Cardiac fibroblast (primary cell): ENCODE measurements at regions not wholly inside any gene's neighbourhood (a gene's known extent, or its start where the extent isn't known, plus 50 kb on each side); places are given as distances from the start of the nearest gene placed in this dataset.

Experiments
- DNase-seq, 2 donors: peaks; one replicate each; pipeline versions ENCODE4 v3.0.0 to v3.0.0-alpha.2; 2010; ENCODE audit warnings: low read depth in 2 of 2
- H3K4me3 ChIP-seq, 2 donors: replicated peaks in 1 of 2; 1 replicate in 1 of 2; 2 replicates in 1 of 2; pipeline ENCODE4 v1.5.1; 2011; ENCODE audit warnings: low read depth in 2 of 2, low read length in 2 of 2, mild to moderate bottlenecking in 2 of 2, moderate library complexity in 1 of 2
- TF ChIP-seq, protein P1 (sequence below): IDR thresholded peaks from one replicate; pipeline ENCODE4 v1.5.1; 2011; ENCODE audit warnings: low read depth, mild to moderate bottlenecking, low read length, inconsistent platforms

DNA sequence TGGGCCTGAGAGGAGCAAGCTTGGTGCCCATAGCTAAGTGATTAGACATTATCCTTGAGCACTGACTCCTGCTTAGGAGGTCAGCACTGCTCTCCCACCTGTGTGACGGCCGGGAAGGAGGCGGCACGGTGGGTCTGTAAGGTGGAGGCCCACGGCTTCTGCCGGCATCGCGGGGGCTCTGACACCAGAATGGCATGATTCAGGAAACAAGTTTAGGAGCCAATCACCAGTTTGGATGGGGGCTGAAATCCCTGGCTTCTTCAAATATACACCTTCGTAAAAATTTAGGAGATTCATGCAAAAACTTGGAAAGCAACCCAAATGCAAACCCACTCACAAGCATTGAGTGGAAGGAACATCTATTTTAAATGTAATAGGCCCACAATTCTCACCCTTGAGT lies 307.3 kb upstream of the TSHZ3 start:
- no peak for DNase-seq
- TF ChIP-seq, protein P1, sequence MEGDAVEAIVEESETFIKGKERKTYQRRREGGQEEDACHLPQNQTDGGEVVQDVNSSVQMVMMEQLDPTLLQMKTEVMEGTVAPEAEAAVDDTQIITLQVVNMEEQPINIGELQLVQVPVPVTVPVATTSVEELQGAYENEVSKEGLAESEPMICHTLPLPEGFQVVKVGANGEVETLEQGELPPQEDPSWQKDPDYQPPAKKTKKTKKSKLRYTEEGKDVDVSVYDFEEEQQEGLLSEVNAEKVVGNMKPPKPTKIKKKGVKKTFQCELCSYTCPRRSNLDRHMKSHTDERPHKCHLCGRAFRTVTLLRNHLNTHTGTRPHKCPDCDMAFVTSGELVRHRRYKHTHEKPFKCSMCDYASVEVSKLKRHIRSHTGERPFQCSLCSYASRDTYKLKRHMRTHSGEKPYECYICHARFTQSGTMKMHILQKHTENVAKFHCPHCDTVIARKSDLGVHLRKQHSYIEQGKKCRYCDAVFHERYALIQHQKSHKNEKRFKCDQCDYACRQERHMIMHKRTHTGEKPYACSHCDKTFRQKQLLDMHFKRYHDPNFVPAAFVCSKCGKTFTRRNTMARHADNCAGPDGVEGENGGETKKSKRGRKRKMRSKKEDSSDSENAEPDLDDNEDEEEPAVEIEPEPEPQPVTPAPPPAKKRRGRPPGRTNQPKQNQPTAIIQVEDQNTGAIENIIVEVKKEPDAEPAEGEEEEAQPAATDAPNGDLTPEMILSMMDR, result no peak
- H3K4me3 ChIP-seq, result no peak overlapping the region

DNA sequence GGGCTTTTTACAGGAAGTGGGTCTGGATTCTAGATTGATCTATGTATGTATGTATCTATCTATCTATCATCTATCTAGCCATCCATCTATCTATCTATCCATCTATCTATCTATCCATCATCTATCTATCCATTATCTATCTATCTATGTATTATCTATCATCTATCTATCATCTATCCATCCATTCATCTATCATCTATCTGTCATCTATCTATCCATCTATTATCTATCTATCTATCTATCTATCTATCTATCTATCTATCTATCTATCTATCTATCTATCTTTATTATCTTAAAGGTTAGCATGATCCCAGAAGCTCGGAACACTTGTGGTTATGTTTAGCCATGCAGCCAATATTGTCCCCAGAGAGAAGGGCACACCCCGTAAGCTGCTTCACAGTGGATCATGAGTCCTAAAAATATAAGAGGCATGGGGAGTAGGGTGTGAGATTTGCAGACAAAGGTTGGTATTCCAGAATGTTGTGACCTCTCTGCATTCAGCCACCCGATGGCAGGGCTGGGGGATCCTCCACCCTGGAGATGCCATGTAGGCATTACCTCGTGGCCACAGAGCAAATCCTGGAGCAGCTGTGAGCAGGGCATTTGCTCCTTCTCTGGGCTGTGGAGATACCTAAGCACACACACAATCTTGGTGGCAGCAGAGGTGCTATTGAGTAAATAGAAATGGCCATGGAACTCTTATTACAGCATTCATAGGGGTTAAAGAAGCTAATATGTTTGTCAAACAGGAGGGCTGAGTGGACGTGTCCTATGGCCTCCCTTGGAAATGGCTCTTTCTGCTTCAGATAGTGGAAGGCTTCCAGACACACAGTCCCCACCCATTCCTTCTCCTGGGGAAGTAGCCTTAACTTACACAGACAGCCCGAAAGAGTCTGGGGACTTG lies 310.0 kb upstream of the TSHZ3 start:
- no peak for DNase-seq
- TF ChIP-seq, protein P1, result no peak
- H3K4me3 ChIP-seq, result no peak overlapping the region

DNA sequence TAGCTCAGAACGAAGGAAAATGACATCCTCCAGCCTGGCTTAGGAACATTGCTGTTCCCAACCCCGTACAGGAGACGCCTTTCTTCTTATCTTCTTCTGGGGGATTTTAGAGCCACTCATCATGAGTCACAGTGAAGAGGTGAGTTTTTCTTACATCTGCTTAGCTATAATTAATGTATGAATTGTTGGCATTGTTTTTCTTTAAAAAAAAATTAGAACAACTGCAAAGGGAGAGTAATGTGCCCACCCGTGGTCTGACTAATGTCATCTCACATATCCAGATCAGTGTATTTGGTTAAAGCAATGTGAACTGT lies 310.6 kb upstream of the TSHZ3 start:
- TF ChIP-seq, protein P1, result no peak
- no peak overlapping the region for H3K4me3 ChIP-seq
- DNase-seq, result no peak

DNA sequence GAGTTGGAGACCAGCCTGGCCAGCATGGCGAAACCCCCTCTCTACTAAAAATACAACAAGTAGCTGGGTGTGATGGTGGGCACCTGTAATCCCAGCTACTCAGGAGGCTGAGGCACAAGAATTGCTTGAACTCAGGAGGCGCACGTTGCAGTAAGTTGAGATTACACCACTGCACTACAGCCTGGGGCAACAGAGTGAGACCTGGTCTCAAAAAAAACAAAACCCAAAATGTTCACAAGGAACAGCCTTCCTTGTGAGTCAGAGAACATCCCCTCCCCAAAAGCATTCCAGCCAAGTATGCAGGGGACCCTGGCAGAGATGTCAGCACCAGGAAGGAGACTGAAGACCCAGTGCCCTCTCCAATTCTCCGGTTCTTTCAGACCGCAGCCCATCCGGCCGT lies 314.9 kb upstream of the TSHZ3 start:
- TF ChIP-seq, protein P1, result no peak
- no peak overlapping the region for H3K4me3 ChIP-seq
- DNase-seq, result no peak

DNA sequence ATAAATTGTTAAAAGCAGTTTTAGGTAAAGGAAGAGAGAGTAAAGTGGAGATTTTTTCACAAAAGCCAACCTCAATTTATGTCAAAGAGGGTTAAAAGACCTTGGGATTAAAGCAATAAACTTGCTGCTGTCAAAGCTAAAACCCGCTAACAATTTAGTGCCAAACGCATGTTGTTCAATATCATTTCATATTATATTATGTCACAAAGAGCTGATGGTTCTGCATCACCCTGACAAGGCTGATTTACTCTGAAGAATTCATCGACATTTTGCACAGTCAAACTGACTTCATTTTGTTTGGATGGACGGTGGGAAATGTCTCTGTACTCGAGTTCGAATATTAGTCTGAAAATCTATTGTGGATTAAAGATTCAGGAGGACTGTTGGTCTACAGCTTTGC lies 315.8 kb upstream of the TSHZ3 start:
- no peak for DNase-seq
- TF ChIP-seq, protein P1, result no peak
- no peak overlapping the region for H3K4me3 ChIP-seq

DNA sequence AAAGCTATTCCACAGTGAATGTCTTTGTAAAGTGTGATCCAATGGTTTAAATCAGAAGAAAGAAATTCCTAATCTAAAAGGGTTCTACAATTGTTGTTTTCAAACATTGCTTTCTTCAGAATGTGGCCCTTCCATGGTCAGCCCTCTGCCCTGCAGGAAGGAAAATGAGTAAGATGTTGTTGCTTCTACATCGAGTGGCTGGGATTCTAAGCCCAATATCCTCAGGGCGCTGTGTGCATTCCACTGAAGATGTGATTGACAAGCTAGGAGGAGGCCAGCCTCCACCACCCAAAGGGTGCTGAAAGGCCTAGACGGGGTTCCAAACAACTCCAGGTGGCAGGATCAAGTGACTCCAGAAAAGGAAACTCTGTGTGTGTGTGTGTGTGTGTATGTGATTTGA lies 316.9 kb upstream of the TSHZ3 start:
- no peak overlapping the region for H3K4me3 ChIP-seq
- TF ChIP-seq, protein P1, result no peak
- DNase-seq, result no peak

DNA sequence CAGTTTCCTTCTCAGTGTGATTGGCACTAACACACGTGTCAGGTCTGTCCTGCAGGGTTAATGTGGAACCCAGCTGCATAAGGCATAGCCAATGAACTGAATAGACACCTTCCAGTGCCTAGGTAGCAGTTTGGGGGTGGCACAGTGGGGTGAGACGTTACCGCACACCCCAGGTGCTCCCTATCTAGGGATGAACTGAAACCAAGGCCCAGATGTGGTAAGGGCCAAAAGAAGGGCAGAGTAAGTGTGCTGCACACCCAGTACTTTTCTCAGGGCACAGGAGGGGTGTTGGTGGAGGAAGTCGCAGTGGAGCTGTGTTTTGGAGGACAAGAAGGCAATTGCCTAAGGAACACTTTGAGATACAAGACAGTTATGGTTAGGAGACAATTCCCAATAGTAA lies 317.9 kb upstream of the TSHZ3 start:
- TF ChIP-seq, protein P1, result no peak
- H3K4me3 ChIP-seq, result no peak overlapping the region
- no peak for DNase-seq
